Prostate gland (tissue), 2 donors: ENCODE measurements at regions not wholly inside any gene's neighbourhood (a gene's known extent, or its start where the extent isn't known, plus 50 kb on each side); places are given as distances from the start of the nearest gene placed in this dataset.

Experiments
- CTCF ChIP-seq, 4 experiments: fragments of 200-600 bp in 2 of 4; fragments of 450-650 bp in 2 of 4; sonication (generic) in 2 of 4; IDR thresholded peaks; 1 replicate in 3 of 4; 2 replicates in 1 of 4; pipeline ENCODE4 v1.5.1; 2016 to 2019; ENCODE audit warnings: antibody characterized with exemption in 4 of 4, mild to moderate bottlenecking in 2 of 4, moderate library complexity in 2 of 4
- POLR2A ChIP-seq: fragments of 450-650 bp; IDR thresholded peaks from one replicate; pipeline ENCODE4 v1.6.1; 2016; ENCODE audit warnings: antibody characterized with exemption, mild to moderate bottlenecking

GRCh38 chr4:65152205-65152604 is 518.1 kb downstream of the EPHA5 start:
- TF ChIP-seq CTCF (IDR thresholded peaks at IDR 0.05) (no peak), POLR2A (no peak)
